Frontal cortex (tissue), 3 donors: ENCODE measurements at regions not wholly inside any gene's neighbourhood (a gene's known extent, or its start where the extent isn't known, plus 50 kb on each side); places are given as distances from the start of the nearest gene placed in this dataset.

Experiments used
- DNase-seq, 2 donors: peaks; one replicate each; pipeline ENCODE4 v3.0.0; 2012; ENCODE audit warnings: low spot score in 2 of 2
- FAIRE-seq: peaks from 2 replicates; lab custom pipeline; 2012; peaks lifted over from hg19 to GRCh38; lab: Jason Lieb, UNC
- donor health status: control.
- donor health status: control.
- donor health status: control.

DNA sequence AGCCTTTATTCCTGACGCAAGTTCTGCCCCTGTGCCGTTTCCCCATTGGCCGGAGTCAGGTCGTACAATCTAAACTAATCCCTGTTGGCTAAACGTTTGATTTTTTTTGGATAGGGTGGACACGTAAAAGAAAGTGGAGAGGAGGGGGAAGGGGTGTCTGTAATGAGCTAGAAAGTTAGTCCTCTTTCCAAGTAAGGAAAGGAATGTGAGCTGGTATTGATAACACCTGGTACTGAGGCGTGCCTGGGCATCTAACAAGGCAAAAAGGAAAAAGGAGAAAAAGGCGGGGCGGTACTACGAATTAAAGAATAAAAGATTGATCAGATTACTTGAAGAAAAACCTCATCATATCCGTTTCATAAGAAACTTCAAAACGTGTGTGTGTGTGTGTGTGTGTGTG, 665.2 kb downstream of the ANXA1 start:
- FAIRE-seq, result no peak
- DNase-seq, result no peak

DNA sequence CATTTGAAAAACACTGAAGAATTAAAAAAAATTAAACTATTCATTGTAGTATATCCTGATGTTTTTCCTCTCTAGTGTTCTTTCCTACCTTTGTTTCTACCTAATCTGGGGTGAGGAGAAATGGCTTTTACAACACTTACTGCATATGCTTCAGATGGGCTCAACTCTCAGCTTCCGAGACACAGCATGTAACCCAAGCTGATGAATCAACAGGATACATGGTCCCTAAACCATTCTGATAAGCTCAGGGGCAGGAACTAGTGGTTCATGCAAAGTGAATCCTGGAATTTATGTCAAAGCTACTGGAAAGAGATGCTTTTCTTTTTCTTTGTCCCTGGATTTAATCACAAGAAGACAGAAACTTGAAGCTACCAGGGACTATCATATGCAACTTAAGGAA, 672.5 kb upstream of the RORB start:
- DNase-seq (no peak), FAIRE-seq (no peak)

- FAIRE-seq, result no peak
- DNase-seq, result no peak
Measured at GRCh38 chr9:73838871-73839270, 658.3 kb upstream of the RORB start.

- FAIRE-seq, result no peak
- no peak for DNase-seq
Measured at GRCh38 chr9:73839471-73839870, 657.7 kb upstream of the RORB start.

DNA sequence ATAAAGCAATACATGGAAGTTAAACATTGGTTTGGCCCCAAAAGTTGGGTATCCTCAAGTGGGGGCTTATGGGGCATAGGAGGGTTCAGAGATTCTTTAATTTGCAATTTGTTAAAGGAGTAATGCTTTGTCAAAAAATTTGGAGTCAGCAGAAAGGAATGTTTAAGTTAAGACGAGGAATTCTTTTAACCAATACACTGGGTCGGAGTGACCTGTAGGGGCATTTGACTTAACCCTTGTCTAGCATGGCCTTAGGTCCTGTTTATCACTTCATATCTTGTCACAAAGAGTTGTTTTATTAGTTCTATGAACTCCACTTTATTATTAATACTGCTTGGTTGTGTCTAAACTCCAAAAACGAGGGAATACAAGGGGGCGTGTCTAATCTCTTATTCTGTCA, 656.1 kb upstream of the RORB start:
- no peak for DNase-seq
- no peak for FAIRE-seq

DNA sequence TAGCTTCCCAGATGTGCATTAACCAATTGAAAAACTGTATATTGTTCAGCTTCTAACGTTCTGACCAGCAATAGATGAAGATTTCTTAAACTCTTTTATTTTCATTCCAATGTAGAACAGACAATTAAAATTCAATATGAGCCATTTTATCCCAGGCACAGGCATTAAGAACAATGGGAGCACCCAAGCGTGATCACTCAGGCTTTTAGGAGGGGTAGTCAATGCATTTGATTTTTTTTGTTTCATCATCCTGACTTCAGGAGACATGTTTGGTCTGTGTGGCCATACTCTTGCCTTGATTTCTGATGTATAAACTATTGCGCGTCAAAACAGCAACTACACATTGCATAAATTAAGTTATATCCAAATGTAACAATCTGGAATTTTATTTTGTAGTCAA, 653.0 kb upstream of the RORB start:
- DNase-seq (no peak), FAIRE-seq (no peak)

- FAIRE-seq (no peak), DNase-seq (no peak)
Measured at GRCh38 chr9:73845539-73845938, 651.6 kb upstream of the RORB start.

DNA sequence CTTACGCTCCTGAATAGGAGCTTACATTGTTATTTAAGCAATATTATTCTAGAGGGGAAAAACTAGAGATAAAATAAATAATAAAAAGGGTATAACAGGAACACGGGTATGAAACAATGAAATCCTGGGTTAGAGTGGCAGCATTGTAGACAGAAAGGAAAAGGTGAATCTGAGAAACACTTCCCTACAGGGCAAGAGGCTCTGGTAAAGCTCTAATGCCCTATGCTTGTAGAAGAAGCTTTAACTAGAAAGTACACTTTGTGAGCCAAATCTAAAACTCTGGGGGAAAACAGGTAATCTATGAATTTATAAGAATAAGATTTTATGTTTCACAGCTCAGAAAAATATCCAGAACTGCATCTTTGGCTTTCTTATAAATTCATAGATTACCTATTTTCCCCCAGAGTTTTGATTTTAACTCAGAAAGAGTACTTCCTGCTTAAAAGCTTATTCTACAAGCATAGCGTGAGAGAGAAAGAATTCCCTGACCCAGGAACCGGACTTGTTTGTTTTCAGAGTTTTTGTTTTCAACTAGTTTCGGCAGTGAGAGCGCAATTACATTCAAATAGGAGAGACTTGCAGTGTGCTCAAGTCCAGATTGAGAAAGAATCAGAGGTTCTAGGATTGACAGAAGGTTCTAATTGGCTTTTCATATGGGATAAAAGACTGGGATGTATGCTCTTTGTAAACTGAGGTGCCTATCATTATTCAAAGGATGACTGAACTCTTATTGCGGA, 651.0 kb upstream of the RORB start:
- DNase-seq, result no peak
- FAIRE-seq, result no peak

DNA sequence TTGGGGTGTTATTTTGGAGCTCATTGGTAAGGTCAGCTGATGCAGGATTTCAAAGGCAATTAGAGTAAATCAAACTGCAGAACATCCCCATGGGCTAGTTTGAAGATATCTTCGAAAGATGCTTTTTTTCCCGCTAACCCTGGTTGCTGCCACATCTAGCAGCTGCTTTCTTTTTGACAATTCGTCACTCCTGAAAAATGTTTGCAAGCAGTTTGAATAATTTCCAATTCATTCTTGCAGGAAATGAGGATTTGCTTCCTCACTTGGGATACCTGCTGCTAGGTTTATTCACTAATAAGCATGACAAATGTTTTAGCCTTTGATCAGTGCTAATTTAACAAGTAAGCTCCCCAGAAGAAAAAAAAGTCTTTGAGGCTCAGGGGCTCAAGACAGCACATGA, 649.6 kb upstream of the RORB start:
- no peak for DNase-seq
- no peak for FAIRE-seq

DNA sequence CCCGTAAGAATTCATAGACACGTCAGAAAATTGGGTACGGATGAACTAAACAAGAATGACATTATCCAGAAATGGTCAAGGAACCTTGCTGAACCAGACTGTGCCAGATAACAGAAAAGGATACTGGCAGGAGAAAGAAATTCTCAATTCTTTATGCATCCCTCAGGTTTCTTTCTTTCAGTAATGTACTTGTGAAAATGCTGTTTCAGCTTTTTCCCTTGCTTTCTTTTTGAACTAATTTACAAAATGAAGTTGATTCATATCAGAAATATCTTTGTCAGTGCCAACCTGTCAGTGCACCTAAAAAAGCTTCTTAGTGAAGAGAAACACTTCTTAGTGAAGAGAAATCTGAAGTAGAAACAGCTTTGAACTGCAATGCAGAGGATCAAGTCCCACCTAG, 643.6 kb upstream of the RORB start:
- no peak for DNase-seq
- FAIRE-seq, result no peak

DNA sequence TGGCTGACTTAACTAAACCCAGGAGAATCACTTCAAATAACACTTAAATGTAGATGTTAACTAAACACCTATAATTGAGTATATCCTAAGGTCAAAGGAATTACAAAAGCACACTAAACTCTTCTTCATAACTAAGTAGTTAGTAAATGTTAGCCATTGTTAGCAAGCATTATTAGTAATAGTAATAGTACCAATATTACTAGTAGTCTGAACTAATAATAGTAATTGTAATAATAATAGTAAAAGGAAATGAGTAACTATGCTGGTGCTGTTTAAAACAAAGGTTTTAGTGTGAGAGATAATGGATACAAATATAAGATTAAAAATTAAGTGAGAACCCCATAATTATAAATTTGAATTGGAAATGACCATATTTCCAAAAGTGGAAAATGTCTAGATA, 641.9 kb upstream of the RORB start:
- FAIRE-seq, result no peak
- no peak for DNase-seq

DNA sequence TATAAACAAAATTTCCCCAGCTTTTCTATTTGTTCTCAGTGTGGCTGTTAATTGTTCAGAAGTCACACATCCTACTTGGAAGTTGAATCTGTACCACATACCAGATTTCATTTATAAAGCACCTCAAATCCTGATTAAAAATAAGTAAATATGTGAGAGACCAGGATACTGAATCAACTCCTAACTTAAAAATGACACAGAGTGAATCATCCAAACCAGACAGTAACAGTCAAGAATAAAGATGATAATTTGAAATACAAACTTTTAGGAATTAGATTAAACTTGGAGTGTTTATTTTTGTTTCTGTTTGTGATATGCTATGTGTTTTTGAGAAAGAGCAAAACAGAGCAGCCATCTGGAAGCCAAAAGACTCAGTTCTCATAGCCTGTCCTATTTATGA, 633.2 kb upstream of the RORB start:
- no peak for FAIRE-seq
- no peak for DNase-seq

- FAIRE-seq, result no peak
Measured at GRCh38 chr9:73866451-73866850, 630.7 kb upstream of the RORB start.

DNA sequence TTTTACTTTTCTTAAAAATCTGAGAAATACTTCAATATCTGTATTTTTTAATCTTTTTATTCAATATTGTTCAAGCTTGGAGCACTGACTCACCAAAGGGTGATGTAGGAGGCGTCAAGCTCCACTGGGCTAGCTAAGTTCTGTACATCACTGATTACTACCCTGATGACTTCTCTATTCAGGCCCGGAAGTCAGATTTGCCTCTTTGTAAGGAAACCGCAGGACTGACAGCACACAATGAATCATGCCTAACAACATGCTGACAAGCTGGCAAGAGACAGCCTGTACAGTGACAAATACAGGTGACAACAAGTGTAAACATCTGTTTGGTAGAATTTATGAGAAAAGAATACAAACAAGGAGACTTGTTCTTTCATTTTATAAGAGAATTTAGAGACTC, 627.9 kb upstream of the RORB start:
- FAIRE-seq, result no peak
- no peak for DNase-seq

More at GRCh38 chr9:73866451-73866850, 630.7 kb upstream of the RORB start:
- DNase-seq, result no peak

DNA sequence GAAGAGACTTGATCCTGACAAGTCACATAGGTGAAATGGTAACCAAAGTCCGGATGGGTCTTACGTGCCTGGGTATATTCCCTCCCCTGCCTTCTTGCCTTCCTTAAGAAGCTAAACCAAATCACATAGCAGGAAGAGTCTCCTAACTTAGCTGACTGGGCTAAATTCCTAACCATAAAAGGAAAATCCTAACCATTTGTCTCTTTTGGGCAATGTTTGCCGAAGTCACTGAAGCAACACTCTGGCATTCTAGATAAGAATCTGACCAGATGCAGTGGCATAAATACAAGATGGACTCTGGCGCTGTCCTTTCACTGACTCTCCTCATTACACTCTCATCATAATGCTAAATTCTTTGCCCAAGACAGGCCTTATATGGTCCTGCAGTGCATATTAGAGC, 625.5 kb upstream of the RORB start:
- FAIRE-seq (no peak), DNase-seq (no peak)

GRCh38 chr9:73872701-73873100, 624.4 kb upstream of the RORB start:
- DNase-seq, result no peak
- no peak for FAIRE-seq

DNA sequence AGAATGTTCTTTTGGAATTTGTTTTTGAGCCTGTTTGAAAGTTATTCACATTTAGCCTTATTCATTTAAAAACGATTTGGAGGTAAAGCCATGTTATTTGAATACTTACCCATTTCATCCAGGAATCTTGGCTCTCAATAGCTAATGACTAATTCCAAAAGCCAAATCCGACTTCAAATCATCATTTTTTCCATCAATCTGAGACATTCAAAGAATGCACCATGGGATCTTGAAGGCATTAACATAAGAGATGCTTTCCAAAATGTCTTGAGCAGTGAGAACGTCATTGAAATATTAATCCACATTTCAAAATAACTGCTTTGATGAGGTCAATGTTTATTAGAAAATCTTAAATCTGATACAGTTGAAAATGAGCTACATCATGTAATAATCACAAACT, 617.0 kb upstream of the RORB start:
- DNase-seq, result no peak
- FAIRE-seq, result no peak

- FAIRE-seq, result no peak
Measured at GRCh38 chr9:73889023-73889422, 608.1 kb upstream of the RORB start.

DNA sequence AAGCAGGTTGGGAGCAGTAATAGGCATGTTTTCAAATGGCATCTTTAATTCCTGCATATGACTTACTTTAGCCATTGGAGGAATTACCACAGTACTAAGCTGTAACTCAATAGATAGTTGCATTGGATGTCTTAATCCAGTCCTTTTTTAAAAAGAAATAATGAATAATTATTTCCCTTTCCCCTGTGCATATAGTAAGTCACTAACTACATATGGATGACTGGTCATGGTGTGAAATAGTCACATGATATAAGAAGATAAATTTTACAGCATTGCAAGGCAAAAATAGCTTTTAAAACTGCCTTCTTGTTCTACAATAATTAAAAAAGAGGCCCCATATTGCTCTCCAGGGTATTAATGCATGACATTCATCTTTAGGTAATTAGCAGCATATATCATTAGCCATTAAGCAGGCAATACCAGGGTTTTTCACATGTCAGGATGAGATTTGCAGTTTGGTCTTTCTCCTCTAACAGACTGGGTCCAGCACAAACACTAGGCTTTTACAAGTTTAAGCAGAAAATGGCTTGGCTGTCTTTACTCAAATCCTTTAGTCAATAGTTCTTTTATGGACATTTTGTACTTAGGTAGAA, 606.4 kb upstream of the RORB start:
- FAIRE-seq, result no peak
- no peak for DNase-seq

More at GRCh38 chr9:73889023-73889422, 608.1 kb upstream of the RORB start:
- DNase-seq, result no peak

- FAIRE-seq, result no peak
Measured at GRCh38 chr9:73892335-73892734, 604.8 kb upstream of the RORB start.

DNA sequence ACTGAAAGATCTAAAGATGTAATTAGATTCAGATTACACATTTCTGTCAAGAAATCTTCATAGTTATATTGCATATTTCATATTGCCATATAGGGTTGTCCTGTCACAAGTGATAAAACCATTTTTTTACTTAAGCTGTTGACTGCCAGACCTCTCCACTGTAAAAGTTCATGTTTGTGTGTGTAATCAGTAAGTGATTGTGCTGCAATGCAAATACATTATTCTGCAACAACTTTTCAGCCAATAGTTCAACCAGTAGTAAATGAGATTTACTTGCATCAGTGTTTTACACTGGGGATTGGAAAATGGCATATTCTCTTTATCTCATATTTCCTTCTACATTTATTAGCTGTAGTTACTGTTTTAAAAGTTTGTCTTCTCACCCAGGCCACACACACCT, 603.9 kb upstream of the RORB start:
- no peak for DNase-seq
- no peak for FAIRE-seq

More at GRCh38 chr9:73892335-73892734, 604.8 kb upstream of the RORB start:
- no peak for DNase-seq

GRCh38 chr9:73896061-73896460, 601.1 kb upstream of the RORB start:
- FAIRE-seq, result no peak
- DNase-seq, result no peak
